Activated gamma-delta T cell treated with anti-CD3 and anti-CD28 coated beads, Interleukin-2, amount 50 U/mL, for 16 hours (primary cell): ENCODE measurements at regions not wholly inside any gene's neighbourhood (a gene's known extent, or its start where the extent isn't known, plus 50 kb on each side); places are given as distances from the start of the nearest gene placed in this dataset.

Source experiments
- DNase-seq: peaks from one replicate; pipeline ENCODE4 v3.0.0-alpha.2; 2020; ENCODE audit warnings: low read depth

DNA sequence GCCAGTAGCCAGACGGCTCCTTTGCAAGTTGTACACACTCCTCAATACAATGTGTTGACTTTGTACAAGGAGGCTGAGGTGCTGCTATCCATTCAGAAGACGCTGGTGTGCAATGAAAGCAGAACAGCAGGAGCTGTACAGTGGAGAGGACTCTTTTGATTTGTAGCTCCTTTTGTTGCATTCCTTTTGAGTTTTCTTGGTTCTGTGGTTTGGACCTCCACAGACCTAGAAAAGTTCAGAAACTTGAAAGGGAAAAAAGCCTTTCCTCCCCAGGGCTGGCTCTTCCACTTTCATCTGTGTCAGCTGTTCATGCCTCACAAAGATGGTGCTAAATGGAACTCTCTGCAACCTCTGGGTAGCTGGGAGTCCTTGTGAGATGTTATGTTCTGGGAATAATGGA lies 117.4 kb downstream of the MAT2B start:
- no peak for DNase-seq

DNA sequence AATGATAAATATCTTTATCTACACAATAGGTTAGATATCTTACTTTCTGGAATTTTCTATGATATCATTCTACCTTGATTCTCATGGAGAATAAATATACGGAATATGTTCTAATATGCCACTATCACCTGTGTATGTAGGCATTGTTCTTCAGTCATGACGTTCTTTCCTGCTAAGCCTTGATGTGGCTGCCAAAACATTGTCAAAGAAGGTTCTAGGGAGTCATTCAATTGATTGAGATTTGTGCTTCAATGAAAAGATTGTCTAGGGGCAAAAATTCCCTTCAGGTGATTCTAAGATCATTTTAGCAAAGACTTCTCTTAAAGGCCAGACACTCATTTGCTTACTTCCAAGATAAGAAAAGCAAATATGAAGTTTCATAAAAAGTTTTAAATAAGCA lies 118.1 kb downstream of the MAT2B start:
- no peak for DNase-seq

GRCh38 chr5:163623986-163624385 lies 118.6 kb downstream of the MAT2B start:
- no peak for DNase-seq

- DNase-seq, result no peak
Observed at GRCh38 chr5:163624431-163624830, 119.0 kb downstream of the MAT2B start.

GRCh38 chr5:163626904-163627434 lies 121.5 kb downstream of the MAT2B start:
- no peak for DNase-seq

DNA sequence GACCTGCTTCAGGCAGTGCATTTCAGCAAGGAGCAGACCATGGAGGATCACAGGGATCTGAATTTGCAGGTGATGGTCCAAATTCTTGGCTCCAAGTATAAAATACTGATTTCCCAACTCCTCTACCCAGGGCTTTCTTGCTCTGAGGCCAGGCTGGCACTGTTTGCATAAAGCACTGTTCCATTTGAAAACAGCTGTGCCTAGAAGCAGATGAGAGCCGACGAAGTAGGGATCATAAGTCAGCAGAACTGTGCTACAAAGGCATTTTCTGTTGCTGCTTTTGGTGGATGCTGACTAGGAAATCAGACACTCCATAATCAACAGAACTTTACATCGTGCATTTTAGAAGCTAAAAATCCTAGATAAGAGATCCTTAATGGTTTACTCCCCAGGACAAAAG lies 126.4 kb downstream of the MAT2B start:
- no peak for DNase-seq

GRCh38 chr5:163633926-163634460 lies 128.6 kb downstream of the MAT2B start:
- no peak for DNase-seq

DNA sequence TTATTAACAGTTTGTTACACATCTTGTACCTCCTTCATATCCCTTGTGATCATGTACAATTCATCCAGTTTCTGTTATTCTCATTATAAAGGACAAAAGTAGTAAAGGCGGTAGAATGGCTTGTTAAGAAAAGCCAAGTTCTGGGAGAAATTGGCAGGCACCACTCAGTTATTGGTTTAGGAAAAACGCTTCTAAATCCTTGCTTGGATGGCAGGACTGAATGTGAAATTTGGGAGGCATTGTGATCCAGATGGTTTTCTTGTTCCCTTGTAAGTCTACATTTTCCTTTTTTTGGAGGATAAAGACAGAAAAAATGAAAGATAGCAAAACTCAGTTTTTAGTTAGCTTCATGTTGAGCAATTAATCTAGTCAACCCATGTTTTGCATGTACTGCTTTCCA lies 130.2 kb downstream of the MAT2B start:
- no peak for DNase-seq

GRCh38 chr5:163642904-163643303 lies 137.5 kb downstream of the MAT2B start:
- DNase-seq, result no peak

GRCh38 chr5:163645421-163646416 lies 140.3 kb downstream of the MAT2B start:
- DNase-seq, result no peak

GRCh38 chr5:163649514-163649913 lies 144.1 kb downstream of the MAT2B start:
- no peak for DNase-seq

DNA sequence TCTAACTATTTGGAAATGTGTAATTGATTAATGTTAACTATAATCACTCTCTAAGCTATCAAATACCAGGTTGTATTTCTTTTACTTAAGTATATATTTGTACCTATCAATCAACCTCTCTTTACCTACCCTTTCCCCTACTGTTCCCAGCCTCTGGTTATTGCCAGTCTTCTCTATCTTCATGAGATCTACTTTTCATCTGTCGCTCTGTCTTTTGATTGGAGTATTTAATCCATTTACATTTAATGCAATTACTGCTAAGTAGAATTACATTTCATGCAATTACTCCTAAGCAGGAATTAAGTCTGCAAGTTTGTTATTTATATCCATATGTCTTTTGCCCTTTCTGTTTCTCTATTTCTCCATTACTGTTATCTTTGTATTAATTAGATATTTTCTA lies 148.1 kb downstream of the MAT2B start:
- no peak for DNase-seq

DNA sequence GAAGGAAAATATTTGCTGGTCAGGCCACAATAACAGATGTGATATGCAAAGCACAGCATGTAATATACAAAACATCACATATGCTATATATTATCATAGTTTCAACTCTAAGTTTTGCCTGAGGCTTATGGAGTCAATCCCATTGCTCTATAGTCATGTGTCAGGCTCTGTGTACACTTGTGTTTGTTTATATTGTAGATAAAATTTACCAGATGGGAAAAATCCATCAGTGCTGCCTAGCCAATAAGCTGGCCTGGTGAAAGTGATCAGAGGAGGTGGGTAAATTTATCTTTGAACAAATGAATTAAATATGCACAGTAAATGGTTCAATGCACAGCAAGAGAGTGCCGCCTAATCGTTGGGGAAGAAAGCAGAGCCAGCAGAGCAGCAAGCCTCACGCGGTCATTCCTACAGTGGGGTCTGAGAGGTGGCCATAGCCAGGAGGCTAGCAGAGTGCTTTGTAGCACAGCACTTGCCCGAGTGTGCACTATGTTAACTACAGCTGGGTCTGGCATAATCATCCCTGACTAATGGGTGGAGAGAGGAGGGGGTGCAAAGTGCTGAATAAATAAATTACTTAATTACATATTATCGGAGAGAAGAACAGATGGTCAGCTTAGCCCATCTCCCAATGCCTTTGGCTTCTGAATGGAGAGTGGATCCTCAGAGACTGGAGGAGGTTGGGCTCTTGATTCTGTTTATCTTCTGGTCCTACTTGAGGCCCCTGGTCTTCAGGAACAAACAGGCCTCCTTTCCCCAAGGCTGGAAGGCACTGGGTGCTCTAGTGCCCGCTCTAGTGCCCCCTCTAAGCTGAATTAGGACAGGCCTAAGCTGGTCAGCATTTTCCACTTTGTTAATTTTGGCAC lies 153.5 kb downstream of the MAT2B start:
- DNase-seq, result no peak

GRCh38 chr5:163659568-163659902 lies 154.1 kb downstream of the MAT2B start:
- no peak for DNase-seq

GRCh38 chr5:163660486-163660885 lies 155.1 kb downstream of the MAT2B start:
- no peak for DNase-seq

- no peak for DNase-seq
Observed at GRCh38 chr5:163661360-163661759, 155.9 kb downstream of the MAT2B start.

GRCh38 chr5:163670036-163670435 lies 164.6 kb downstream of the MAT2B start:
- no peak for DNase-seq

- DNase-seq, result no peak
Observed at GRCh38 chr5:163677092-163677491, 171.7 kb downstream of the MAT2B start.

DNA sequence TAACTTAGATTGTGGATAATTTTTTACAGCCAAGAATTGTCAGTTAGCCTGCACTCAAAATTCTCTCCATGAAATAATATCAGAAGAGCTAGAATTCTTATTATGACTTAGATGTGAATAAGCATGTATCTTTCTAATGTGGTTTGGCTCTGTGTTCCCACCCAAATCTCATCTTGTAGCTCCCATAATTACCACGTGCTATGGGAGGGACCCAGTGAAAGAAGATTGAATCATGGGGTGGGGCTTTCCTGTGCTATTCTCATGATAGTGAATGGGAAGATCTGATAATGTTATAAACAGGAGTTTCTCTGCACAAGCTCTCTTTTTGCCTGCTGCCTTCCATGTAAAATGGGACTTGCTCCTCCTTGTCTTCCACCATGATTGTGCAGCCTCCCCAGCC lies 176.8 kb downstream of the MAT2B start:
- DNase-seq, result no peak

DNA sequence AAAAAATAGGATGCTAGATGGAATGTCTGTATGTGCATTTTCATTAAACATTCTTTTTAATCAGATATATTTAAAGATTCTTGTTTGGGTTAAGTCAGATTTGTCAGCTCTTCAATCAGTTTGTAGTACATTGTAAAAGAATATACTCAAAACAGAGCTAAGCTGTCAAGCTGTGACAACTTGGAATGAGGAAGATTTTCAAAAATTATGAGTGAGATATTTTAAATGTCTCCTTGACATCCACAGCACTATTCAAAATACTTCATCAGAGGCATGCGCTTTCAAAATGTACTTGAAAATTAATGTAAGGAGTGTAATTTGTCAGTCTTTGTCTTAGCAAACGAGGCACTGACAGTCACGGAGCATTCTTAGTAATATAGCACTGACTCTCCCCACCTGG lies 182.0 kb downstream of the MAT2B start:
- no peak for DNase-seq

- DNase-seq, result no peak
Observed at GRCh38 chr5:163692091-163692490, 186.7 kb downstream of the MAT2B start.

DNA sequence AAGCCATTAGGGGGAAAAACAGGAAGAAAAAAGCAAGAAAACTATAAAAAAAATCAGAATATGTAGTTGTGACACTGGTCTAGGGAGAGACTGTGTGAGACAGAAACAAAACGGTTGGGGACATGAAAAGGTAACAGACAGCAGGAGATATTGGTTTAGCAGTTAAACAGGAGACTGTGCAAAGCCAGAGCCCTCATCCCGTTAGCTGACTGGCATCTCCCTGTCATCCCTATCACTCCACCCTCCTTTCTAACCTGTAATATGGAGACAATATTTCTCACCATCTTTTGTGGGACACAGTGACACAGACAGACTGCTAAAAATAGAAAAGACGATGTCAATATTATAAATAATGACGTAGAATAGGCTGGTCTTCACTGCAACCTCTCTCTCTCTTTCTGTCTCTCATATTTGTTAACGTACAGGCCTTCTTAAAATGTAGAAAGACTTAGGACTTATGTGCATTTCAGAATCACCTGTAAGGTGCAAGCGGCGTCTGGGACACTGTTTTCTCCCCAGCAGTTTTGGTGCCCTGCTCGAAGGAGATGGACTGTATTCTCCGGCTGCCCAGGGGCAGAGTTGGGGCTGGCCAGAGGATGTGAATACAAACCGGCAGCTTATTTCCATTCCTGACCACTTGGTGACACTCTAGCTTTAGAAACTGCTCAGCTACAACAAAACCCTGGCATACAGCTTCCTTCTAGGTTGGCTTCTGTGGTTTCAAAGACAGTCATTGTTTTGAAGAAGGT lies 190.6 kb downstream of the MAT2B start:
- DNase-seq, result no peak
